HCT116 (cell line): ENCODE measurements at regions not wholly inside any gene's neighbourhood (a gene's known extent, or its start where the extent isn't known, plus 50 kb on each side); places are given as distances from the start of the nearest gene placed in this dataset.

Source experiments
- ATAC-seq: fragments of 200-7000 bp; cut with Tn5 transposase; 2 replicates; pipeline ENCODE4 v1.9.1; 2020; ENCODE audit warnings: mild to moderate bottlenecking, moderate library complexity
- BruUV-seq: library from RNA; stranded (reverse); fragments of 400-500 nt; replicated peaks from 2 replicates; lab custom pipeline; 2021; lab: Mats Ljungman, UMichigan
- CTCF ChIA-PET: fragments of 300-600 bp; sonication (Branson Sonifier 250); formaldehyde crosslinking; loops from one replicate; lab custom pipeline; 2021; ENCODE audit warnings: antibody characterized with exemption; lab: Charles Lee
- POLR2A ChIA-PET: fragments of 300-600, 350-600 bp; sonication (Branson Sonifier 250); formaldehyde crosslinking; loops from one replicate; lab custom pipeline; 2021; ENCODE audit warnings: antibody characterized with exemption; lab: Charles Lee
- RAD21 ChIA-PET, 2 experiments: fragments of 300-600 bp; sonication (Branson Sonifier 250); formaldehyde crosslinking; loops; one replicate each; lab custom pipeline; 2023; ENCODE audit warnings: low total read pairs in 2 of 2; ENCODE audit not compliant: uncharacterized antibody in 2 of 2, unreplicated experiment in 2 of 2, low non-redundant PET in 1 of 2; lab: Charles Lee
- DNase-seq: peaks from one replicate; pipeline ENCODE4 v3.0.0-alpha.2; 2010; ENCODE audit warnings: low read depth, low spot score
- H2AFZ ChIP-seq: fragments of 200-600 bp; shearing (Covaris generic), sonication (generic); 2 replicates; pipeline ENCODE4 v1.6.1; 2017; ENCODE audit warnings: low read depth, mixed run types, mixed read lengths, antibody characterized with exemption, low read length; ENCODE audit not compliant: poor library complexity, severe bottlenecking
- H3K27ac ChIP-seq: 2 replicates; pipeline ENCODE4 v1.5.1; 2012; ENCODE audit warnings: low read depth, low read length
- H3K27me3 ChIP-seq: fragments of 200-600 bp; sonication (generic); 2 replicates; pipeline ENCODE4 v1.6.1; 2016; ENCODE audit warnings: mixed run types, low read length, mixed read lengths; ENCODE audit not compliant: insufficient read depth
- H3K36me3 ChIP-seq, 2 experiments: fragments of 200-500 bp in 1 of 2; fragments of 200-600 bp in 1 of 2; sonication (Bioruptor generic) in 1 of 2; sonication (generic) in 1 of 2; 2 replicates each; pipeline versions ENCODE4 v1.5.1 to v1.6.1; 2014 to 2016; ENCODE audit warnings: low read length in 2 of 2, inconsistent platforms in 1 of 2, mixed read lengths in 1 of 2, mixed run types in 1 of 2; ENCODE audit not compliant: insufficient read depth in 2 of 2, control insufficient read depth in 1 of 2
- H3K4me1 ChIP-seq, 2 experiments: fragments of 200-600 bp in 1 of 2; sonication (generic) in 1 of 2; 2 replicates each; pipeline versions ENCODE4 v1.5.1 to v1.6.1; 2012 to 2017; ENCODE audit warnings: low read length in 2 of 2, inconsistent platforms in 1 of 2, mild to moderate bottlenecking in 1 of 2, mixed read lengths in 1 of 2, mixed run types in 1 of 2, moderate library complexity in 1 of 2; ENCODE audit not compliant: insufficient read depth in 2 of 2, control insufficient read depth in 1 of 2
- H3K4me2 ChIP-seq: fragments of 200-600 bp; sonication (generic); 2 replicates; pipeline ENCODE4 v1.6.1; 2017; ENCODE audit warnings: mixed run types, low read length, mixed read lengths
- H3K4me3 ChIP-seq, 2 experiments: fragments of 200-600 bp in 1 of 2; sonication (generic) in 1 of 2; replicated peaks in 1 of 2; 2 replicates each; pipeline ENCODE4 v1.5.1; 2011 to 2016; ENCODE audit warnings: low read length in 2 of 2, control low read depth in 1 of 2, low read depth in 1 of 2, mild to moderate bottlenecking in 1 of 2, mixed read lengths in 1 of 2, mixed run types in 1 of 2
- H3K79me2 ChIP-seq: fragments of 200-600 bp; sonication (generic); 2 replicates; pipeline ENCODE4 v1.6.1; 2017; ENCODE audit warnings: mild to moderate bottlenecking, mixed run types, low read length, moderate library complexity, mixed read lengths; ENCODE audit not compliant: insufficient read depth
- H3K9ac ChIP-seq: fragments of 200-600 bp; sonication (generic); 2 replicates; pipeline ENCODE4 v1.6.1; 2016; ENCODE audit warnings: low read length, mixed read lengths
- H3K9me2 ChIP-seq: fragments of 200-600 bp; sonication (generic), shearing (Covaris generic); 2 replicates; pipeline ENCODE4 v1.6.1; 2017; ENCODE audit warnings: mixed run types, mild to moderate bottlenecking, moderate library complexity; ENCODE audit not compliant: insufficient read depth
- H3K9me3 ChIP-seq, 2 experiments: fragments of 200-500 bp in 1 of 2; fragments of 200-600 bp in 1 of 2; sonication (Bioruptor generic) in 1 of 2; sonication (generic) in 1 of 2; 2 replicates each; pipeline ENCODE4 v1.6.1; 2014 to 2017; ENCODE audit warnings: low read length in 2 of 2, mixed read lengths in 2 of 2, inconsistent platforms in 1 of 2, low read depth in 1 of 2, mild to moderate bottlenecking in 1 of 2, mixed run types in 1 of 2, moderate library complexity in 1 of 2; ENCODE audit not compliant: control insufficient read depth in 1 of 2, insufficient read depth in 1 of 2
- H4K20me1 ChIP-seq: fragments of 200-600 bp; sonication (generic), shearing (Covaris generic); 2 replicates; pipeline ENCODE4 v1.6.1; 2017; ENCODE audit warnings: mixed run types, mild to moderate bottlenecking, moderate library complexity; ENCODE audit not compliant: insufficient read depth
- CEBPB ChIP-seq: IDR thresholded peaks from 2 replicates; pipeline ENCODE4 v1.6.1; 2012; ENCODE audit warnings: low read depth
- EGR1 ChIP-seq: IDR thresholded peaks from 2 replicates; pipeline ENCODE4 v1.6.1; 2012; ENCODE audit warnings: low read depth
- ELF1 ChIP-seq: IDR thresholded peaks from 2 replicates; pipeline ENCODE4 v1.6.1; 2012; ENCODE audit warnings: low read depth, borderline replicate concordance
- EZH2 ChIP-seq: fragments of 200-600 bp; sonication (generic); IDR thresholded peaks from 2 replicates; pipeline ENCODE4 v1.6.1; 2017; ENCODE audit warnings: antibody characterized with exemption, mixed run types
- FOSL1 ChIP-seq: IDR thresholded peaks from 2 replicates; pipeline ENCODE4 v1.6.1; 2012; ENCODE audit warnings: low read depth
- JUND ChIP-seq: IDR thresholded peaks from 2 replicates; pipeline ENCODE4 v1.6.1; 2012
- POLR2A ChIP-seq: IDR thresholded peaks from 2 replicates; pipeline ENCODE4 v1.7.0; 2011; ENCODE audit warnings: borderline replicate concordance; ENCODE audit not compliant: insufficient read depth, insufficient read length; ENCODE audit errors: extremely low read depth
- POLR2AphosphoS5 ChIP-seq: IDR thresholded peaks from 2 replicates; pipeline ENCODE4 v1.6.1; 2011; ENCODE audit warnings: mild to moderate bottlenecking, low read depth, low read length, moderate library complexity
- SRF ChIP-seq: IDR thresholded peaks from 2 replicates; pipeline ENCODE4 v1.6.1; 2012; ENCODE audit warnings: low read depth
- TCF7L2 ChIP-seq: IDR thresholded peaks from 2 replicates; pipeline ENCODE4 v1.7.0; 2011; ENCODE audit warnings: borderline replicate concordance, inconsistent platforms; ENCODE audit not compliant: insufficient read depth, insufficient read length; ENCODE audit errors: extremely low read depth
- YY1 ChIP-seq: IDR thresholded peaks from 2 replicates; pipeline ENCODE4 v1.6.1; 2011; ENCODE audit warnings: low read length, low read depth, moderate library complexity, mild to moderate bottlenecking; ENCODE audit not compliant: insufficient replicate concordance; ENCODE audit errors: extremely low read depth
- ZBTB33 ChIP-seq: IDR thresholded peaks from 2 replicates; pipeline ENCODE4 v1.6.1; 2011; ENCODE audit warnings: mild to moderate bottlenecking, low read length, moderate library complexity; ENCODE audit not compliant: insufficient replicate concordance; ENCODE audit errors: extremely low read depth
- ZFX ChIP-seq: fragments of 450-650 bp; IDR thresholded peaks from 2 replicates; pipeline ENCODE4 v1.6.1; 2017
- ZNF274 ChIP-seq: fragments of 200-500 bp; sonication (Bioruptor generic); IDR thresholded peaks from 2 replicates; pipeline ENCODE4 v1.6.1; 2014; ENCODE audit warnings: mild to moderate bottlenecking, low read depth, low read length, inconsistent platforms
- intact Hi-C: fragments of 100-400 bp; cut with micrococcal nuclease; formaldehyde crosslinking; loops from 2 replicates; pipeline ENCODE4 v1.10.0; 2022
- TF ChIP-seq, protein P1 (sequence below): IDR thresholded peaks from 2 replicates; pipeline ENCODE4 v1.6.1; 2012
- TF ChIP-seq, protein P2 (sequence below): IDR thresholded peaks from 2 replicates; pipeline ENCODE4 v1.6.1; 2012

GRCh38 chr18:76232010-76232409, 263.0 kb downstream of the ZNF516 start:
- Histone ChIP-seq H3K4me2 (no peak overlapping the region), H3K27me3 (peaks cover 15% of the 10 kb centered on the region; the same call in 1 of the 2 replicates), H3K27ac (no peak overlapping the region), H4K20me1 (no peaks in the 10 kb centered on the region), H3K4me3 (no peak overlapping the region), H3K79me2 (no peaks in the 10 kb centered on the region), H2AFZ (no peak overlapping the region), H3K4me1 (no peaks in the 10 kb centered on the region), H3K9me3 (no peaks in the 10 kb centered on the region), H3K36me3 (no peaks in the 10 kb centered on the region), H3K9ac (no peak overlapping the region), H3K9me2 (no peaks in the 10 kb centered on the region)
- POLR2A ChIA-PET = no interaction called here
- TF ChIP-seq EGR1 = no peak
- TF ChIP-seq POLR2A = no peak
- TF ChIP-seq YY1 = no peak
- TF ChIP-seq EZH2 = no peak
- TF ChIP-seq ELF1 = no peak
- no peak for TF ChIP-seq ZNF274
- TF ChIP-seq POLR2AphosphoS5 = no peak
- no peak for TF ChIP-seq CEBPB
- DNase-seq = no peak
- RAD21 ChIA-PET = no interaction called here
- intact Hi-C loops = no loop called here
- no peak for ATAC-seq
- CTCF ChIA-PET = no interaction called here
- BruUV-seq = no TSS peak

DNA sequence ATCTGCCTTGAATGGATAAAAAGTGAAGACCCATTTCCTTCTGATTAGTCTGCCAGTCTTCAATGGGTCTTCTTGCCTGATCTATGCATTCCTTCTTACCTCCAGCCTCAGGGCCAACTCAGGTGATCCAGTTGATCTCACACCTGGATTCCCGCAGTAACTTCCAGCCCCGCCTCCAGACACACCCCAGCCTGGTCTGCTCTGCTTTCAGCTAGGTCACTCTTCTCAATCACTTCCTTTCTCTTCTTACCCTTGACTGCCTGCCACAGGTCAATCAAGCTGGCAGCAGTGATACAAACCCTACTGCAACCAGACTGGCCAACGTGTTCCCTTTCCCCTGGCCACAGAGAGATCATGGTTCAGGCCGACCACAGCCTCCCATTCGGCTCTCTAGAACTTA, 263.6 kb downstream of the ZNF516 start:
- no peak overlapping the region for H3K9ac ChIP-seq
- H3K36me3 ChIP-seq = no peaks in the 10 kb centered on the region
- no peak overlapping the region for H2AFZ ChIP-seq
- ChIA-PET POLR2A (no interaction called here), RAD21 (no interaction called here), CTCF (no interaction called here)
- H3K79me2 ChIP-seq = no peaks in the 10 kb centered on the region
- H3K27me3 ChIP-seq = peaks cover 15% of the 10 kb centered on the region; the same call in 1 of the 2 replicates
- no TSS peak for BruUV-seq
- DNase-seq (no peak), ATAC-seq (no peak)
- no peaks in the 10 kb centered on the region for H4K20me1 ChIP-seq
- H3K4me1 ChIP-seq = no peaks in the 10 kb centered on the region
- H3K9me2 ChIP-seq = no peaks in the 10 kb centered on the region
- H3K4me3 ChIP-seq = no peak overlapping the region
- intact Hi-C loops = no loop called here
- no peak overlapping the region for H3K4me2 ChIP-seq
- TF ChIP-seq SRF (no peak), ZBTB33 (no peak), ZFX (no peak), FOSL1 (no peak), TCF7L2 (no peak), JUND (no peak)
- TF ChIP-seq, protein P1, sequence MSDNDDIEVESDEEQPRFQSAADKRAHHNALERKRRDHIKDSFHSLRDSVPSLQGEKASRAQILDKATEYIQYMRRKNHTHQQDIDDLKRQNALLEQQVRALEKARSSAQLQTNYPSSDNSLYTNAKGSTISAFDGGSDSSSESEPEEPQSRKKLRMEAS = no peak
- TF ChIP-seq, protein P2, sequence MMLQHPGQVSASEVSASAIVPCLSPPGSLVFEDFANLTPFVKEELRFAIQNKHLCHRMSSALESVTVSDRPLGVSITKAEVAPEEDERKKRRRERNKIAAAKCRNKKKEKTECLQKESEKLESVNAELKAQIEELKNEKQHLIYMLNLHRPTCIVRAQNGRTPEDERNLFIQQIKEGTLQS = no peak
- TF ChIP-seq, all 23 proteins: peak for 0
- Histone ChIP-seq H3K27ac (no peak overlapping the region), H3K9me3 (no peaks in the 10 kb centered on the region)
